Parathyroid adenoma (tissue), 2 donors: ENCODE measurements at regions not wholly inside any gene's neighbourhood (a gene's known extent, or its start where the extent isn't known, plus 50 kb on each side); places are given as distances from the start of the nearest gene placed in this dataset.

ENCODE experiments used
- H2AFZ ChIP-seq: fragments of 300-600 bp; sonication (generic); one replicate; pipeline ENCODE4 v1.7.0; 2017; ENCODE audit warnings: antibody characterized with exemption, mild to moderate bottlenecking
- H3K27ac ChIP-seq: fragments of 300-600 bp; sonication (generic); one replicate; pipeline ENCODE4 v1.7.0; 2017
- H3K27me3 ChIP-seq: fragments of 300-600 bp; sonication (generic); one replicate; pipeline ENCODE4 v1.7.0; 2017; ENCODE audit warnings: low read length; ENCODE audit not compliant: control insufficient read depth, insufficient read depth
- H3K36me3 ChIP-seq: fragments of 300-600 bp; sonication (generic); one replicate; pipeline ENCODE4 v1.7.0; 2017; ENCODE audit warnings: low read length; ENCODE audit not compliant: control insufficient read depth, insufficient read depth
- H3K4me1 ChIP-seq: fragments of 300-600 bp; sonication (generic); one replicate; pipeline ENCODE4 v1.7.0; 2017; ENCODE audit warnings: control low read depth
- H3K4me2 ChIP-seq: fragments of 300-600 bp; sonication (generic); one replicate; pipeline ENCODE4 v1.7.0; 2017; ENCODE audit warnings: low read length
- H3K4me3 ChIP-seq: fragments of 300-600 bp; sonication (generic); one replicate; pipeline ENCODE4 v1.7.0; 2017; ENCODE audit warnings: low read depth, low read length
- H3K79me2 ChIP-seq: fragments of 300-600 bp; sonication (generic); one replicate; pipeline ENCODE4 v1.7.0; 2017; ENCODE audit warnings: control low read depth
- H3K9ac ChIP-seq: fragments of 300-600 bp; sonication (generic); one replicate; pipeline ENCODE4 v1.7.0; 2017; ENCODE audit warnings: mild to moderate bottlenecking
- H3K9me3 ChIP-seq: fragments of 300-600 bp; sonication (generic); one replicate; pipeline ENCODE4 v1.7.0; 2017; ENCODE audit warnings: low read length; ENCODE audit not compliant: control insufficient read depth
- TF ChIP-seq, protein P1 (sequence below): fragments of 300-600 bp; sonication (generic); IDR thresholded peaks from one replicate; pipeline ENCODE4 v1.7.0; 2017; ENCODE audit warnings: antibody characterized with exemption, mild to moderate bottlenecking
- donor health status: primary hyperparathyroidism.

- no peak overlapping the region for H3K27ac ChIP-seq
- H3K79me2 ChIP-seq = no peaks in the 10 kb centered on the region
- no peaks in the 10 kb centered on the region for H3K4me1 ChIP-seq
- H3K4me3 ChIP-seq = no peak overlapping the region
- no peaks in the 10 kb centered on the region for H3K9me3 ChIP-seq
- no peaks in the 10 kb centered on the region for H3K27me3 ChIP-seq
- TF ChIP-seq, protein P1, sequence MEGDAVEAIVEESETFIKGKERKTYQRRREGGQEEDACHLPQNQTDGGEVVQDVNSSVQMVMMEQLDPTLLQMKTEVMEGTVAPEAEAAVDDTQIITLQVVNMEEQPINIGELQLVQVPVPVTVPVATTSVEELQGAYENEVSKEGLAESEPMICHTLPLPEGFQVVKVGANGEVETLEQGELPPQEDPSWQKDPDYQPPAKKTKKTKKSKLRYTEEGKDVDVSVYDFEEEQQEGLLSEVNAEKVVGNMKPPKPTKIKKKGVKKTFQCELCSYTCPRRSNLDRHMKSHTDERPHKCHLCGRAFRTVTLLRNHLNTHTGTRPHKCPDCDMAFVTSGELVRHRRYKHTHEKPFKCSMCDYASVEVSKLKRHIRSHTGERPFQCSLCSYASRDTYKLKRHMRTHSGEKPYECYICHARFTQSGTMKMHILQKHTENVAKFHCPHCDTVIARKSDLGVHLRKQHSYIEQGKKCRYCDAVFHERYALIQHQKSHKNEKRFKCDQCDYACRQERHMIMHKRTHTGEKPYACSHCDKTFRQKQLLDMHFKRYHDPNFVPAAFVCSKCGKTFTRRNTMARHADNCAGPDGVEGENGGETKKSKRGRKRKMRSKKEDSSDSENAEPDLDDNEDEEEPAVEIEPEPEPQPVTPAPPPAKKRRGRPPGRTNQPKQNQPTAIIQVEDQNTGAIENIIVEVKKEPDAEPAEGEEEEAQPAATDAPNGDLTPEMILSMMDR = no peak
- H3K4me2 ChIP-seq = no peak overlapping the region
- no peak overlapping the region for H3K9ac ChIP-seq
- no peaks in the 10 kb centered on the region for H3K36me3 ChIP-seq
- no peak overlapping the region for H2AFZ ChIP-seq
Measured at GRCh38 chrX:15906041-15906943, 51.7 kb upstream of the AP1S2 start.
